C4-2B (cell line): ENCODE measurements at regions not wholly inside any gene's neighbourhood (a gene's known extent, or its start where the extent isn't known, plus 50 kb on each side); places are given as distances from the start of the nearest gene placed in this dataset.

Experiments
- ZFX ChIP-seq: fragments of 450-650 bp; IDR thresholded peaks from 2 replicates; pipeline ENCODE4 v1.6.1; 2017
- TF ChIP-seq, protein P1 (sequence below): fragments of 450-650 bp; conservative IDR thresholded peaks from 2 replicates; pipeline ENCODE4 v1.5.1; 2017; ENCODE audit warnings: mild to moderate bottlenecking

DNA sequence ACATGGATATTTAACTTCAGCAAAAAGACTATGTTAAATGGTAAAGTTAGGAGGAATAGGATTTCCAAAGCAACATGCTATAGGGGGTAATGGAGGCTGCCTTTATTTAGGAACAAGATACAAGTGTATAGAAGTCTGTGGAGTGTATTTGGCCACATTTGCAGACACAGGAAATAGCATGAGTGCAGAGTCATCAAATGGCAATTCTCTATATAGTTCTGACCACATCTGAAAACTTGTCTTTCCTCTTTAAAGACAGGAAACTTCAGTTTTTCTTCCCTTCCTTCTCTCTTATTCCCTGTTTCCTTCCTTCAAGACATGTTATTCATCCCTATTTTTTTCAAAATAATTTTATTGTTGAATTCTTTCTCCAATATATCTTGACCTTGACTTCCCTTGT is 119.3 kb upstream of the PITX2 start:
- TF ChIP-seq ZFX, result no peak
- TF ChIP-seq, protein P1, sequence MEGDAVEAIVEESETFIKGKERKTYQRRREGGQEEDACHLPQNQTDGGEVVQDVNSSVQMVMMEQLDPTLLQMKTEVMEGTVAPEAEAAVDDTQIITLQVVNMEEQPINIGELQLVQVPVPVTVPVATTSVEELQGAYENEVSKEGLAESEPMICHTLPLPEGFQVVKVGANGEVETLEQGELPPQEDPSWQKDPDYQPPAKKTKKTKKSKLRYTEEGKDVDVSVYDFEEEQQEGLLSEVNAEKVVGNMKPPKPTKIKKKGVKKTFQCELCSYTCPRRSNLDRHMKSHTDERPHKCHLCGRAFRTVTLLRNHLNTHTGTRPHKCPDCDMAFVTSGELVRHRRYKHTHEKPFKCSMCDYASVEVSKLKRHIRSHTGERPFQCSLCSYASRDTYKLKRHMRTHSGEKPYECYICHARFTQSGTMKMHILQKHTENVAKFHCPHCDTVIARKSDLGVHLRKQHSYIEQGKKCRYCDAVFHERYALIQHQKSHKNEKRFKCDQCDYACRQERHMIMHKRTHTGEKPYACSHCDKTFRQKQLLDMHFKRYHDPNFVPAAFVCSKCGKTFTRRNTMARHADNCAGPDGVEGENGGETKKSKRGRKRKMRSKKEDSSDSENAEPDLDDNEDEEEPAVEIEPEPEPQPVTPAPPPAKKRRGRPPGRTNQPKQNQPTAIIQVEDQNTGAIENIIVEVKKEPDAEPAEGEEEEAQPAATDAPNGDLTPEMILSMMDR, result no peak
